OCI-LY1 (cell line): ENCODE measurements at regions not wholly inside any gene's neighbourhood (a gene's known extent, or its start where the extent isn't known, plus 50 kb on each side); places are given as distances from the start of the nearest gene placed in this dataset.

Source experiments
- EZH2 ChIP-seq: fragments of 200-600 bp; sonication (generic), shearing (Covaris generic); IDR thresholded peaks from 2 replicates; pipeline ENCODE4 v1.8.0; 2017; ENCODE audit warnings: borderline replicate concordance, mixed run types, mild to moderate bottlenecking, antibody characterized with exemption, low read length, moderate library complexity, mixed read lengths
- TF ChIP-seq, protein P1 (sequence below): fragments of 200-600 bp; sonication (generic), shearing (Covaris generic); IDR thresholded peaks from 2 replicates; pipeline ENCODE4 v1.5.1; 2017; ENCODE audit warnings: mild to moderate bottlenecking, antibody characterized with exemption, low read length, moderate library complexity, mixed read lengths

DNA sequence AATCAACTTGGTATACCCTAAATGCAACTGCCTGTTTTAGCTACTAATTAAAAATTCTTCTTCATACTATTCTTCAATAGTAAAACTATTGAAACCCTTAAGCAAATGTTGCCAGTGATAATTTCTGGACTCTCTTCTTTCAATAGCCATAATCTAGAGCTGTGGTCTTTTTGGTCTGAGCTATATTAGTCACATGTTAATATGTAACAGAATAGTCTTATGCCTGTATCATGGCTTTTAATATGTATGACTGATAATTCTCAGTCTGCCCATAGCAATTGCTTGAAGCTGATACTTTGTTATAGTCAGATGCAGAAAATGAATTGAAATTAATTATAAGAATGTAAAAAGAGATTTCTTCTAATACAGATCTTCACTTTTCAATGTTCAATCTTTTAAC, 1871.9 kb upstream of the CDH6 start:
- TF ChIP-seq, protein P1, sequence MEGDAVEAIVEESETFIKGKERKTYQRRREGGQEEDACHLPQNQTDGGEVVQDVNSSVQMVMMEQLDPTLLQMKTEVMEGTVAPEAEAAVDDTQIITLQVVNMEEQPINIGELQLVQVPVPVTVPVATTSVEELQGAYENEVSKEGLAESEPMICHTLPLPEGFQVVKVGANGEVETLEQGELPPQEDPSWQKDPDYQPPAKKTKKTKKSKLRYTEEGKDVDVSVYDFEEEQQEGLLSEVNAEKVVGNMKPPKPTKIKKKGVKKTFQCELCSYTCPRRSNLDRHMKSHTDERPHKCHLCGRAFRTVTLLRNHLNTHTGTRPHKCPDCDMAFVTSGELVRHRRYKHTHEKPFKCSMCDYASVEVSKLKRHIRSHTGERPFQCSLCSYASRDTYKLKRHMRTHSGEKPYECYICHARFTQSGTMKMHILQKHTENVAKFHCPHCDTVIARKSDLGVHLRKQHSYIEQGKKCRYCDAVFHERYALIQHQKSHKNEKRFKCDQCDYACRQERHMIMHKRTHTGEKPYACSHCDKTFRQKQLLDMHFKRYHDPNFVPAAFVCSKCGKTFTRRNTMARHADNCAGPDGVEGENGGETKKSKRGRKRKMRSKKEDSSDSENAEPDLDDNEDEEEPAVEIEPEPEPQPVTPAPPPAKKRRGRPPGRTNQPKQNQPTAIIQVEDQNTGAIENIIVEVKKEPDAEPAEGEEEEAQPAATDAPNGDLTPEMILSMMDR: no peak
- no peak for TF ChIP-seq EZH2
